Stimulated activated CD8-positive, alpha-beta memory T cell treated with anti-CD3 and anti-CD28 coated beads, Interleukin-12 subunit alpha, Interleukin-12 subunit beta, amount 100 ng/mL, for 1 hour (primary cell): ENCODE measurements at regions not wholly inside any gene's neighbourhood (a gene's known extent, or its start where the extent isn't known, plus 50 kb on each side); places are given as distances from the start of the nearest gene placed in this dataset.
A peak's percentile ranks its signal among the peaks of the same experiment; 100 is the strongest.
"Not testable (repeated sequence)": the region's sequence is repeated elsewhere in the genome, so short reads cannot be mapped to it uniquely, and the experiment has no call there.

Source experiments
- DNase-seq: peaks from one replicate; pipeline ENCODE4 v3.0.0-alpha.2; 2020; ENCODE audit warnings: low read depth

GRCh38 chr1:148264374-148265276, 112.5 kb upstream of the NBPF11 start:
- no peak for DNase-seq

GRCh38 chr1:148263906-148264255, 111.8 kb upstream of the NBPF11 start:
- no peak for DNase-seq

GRCh38 chr1:148263128-148263905, 111.2 kb upstream of the NBPF11 start:
- peak; percentile 27 for DNase-seq

GRCh38 chr1:148261684-148262083, 109.6 kb upstream of the NBPF11 start:
- not testable (repeated sequence) for DNase-seq

GRCh38 chr1:148257886-148258285, 105.8 kb upstream of the NBPF11 start:
- not testable (repeated sequence) for DNase-seq

GRCh38 chr1:148254611-148255429, 102.7 kb upstream of the NBPF11 start:
- not testable (repeated sequence) for DNase-seq

GRCh38 chr1:148253808-148254207, 101.7 kb upstream of the NBPF11 start:
- DNase-seq, result not testable (repeated sequence)

GRCh38 chr1:148248798-148249197, 96.7 kb upstream of the NBPF11 start:
- DNase-seq, result not testable (repeated sequence)

- not testable (repeated sequence) for DNase-seq
Observed at GRCh38 chr1:148246258-148246861, 94.3 kb upstream of the NBPF11 start.

- not testable (repeated sequence) for DNase-seq
Observed at GRCh38 chr1:148245843-148246242, 93.8 kb upstream of the NBPF11 start.

- DNase-seq, result not testable (repeated sequence)
Observed at GRCh38 chr1:148245443-148245842, 93.4 kb upstream of the NBPF11 start.

GRCh38 chr1:148233250-148233649, 81.2 kb upstream of the NBPF11 start:
- not testable (repeated sequence) for DNase-seq

- not testable (repeated sequence) for DNase-seq
Observed at GRCh38 chr1:148228846-148229245, 76.8 kb upstream of the NBPF11 start.

- not testable (repeated sequence) for DNase-seq
Observed at GRCh38 chr1:148222399-148223159, 70.5 kb upstream of the NBPF11 start.

- not testable (repeated sequence) for DNase-seq
Observed at GRCh38 chr1:148221593-148221992, 69.5 kb upstream of the NBPF11 start.

GRCh38 chr1:148219229-148219628, 67.1 kb upstream of the NBPF11 start:
- not testable (repeated sequence) for DNase-seq

- not testable (repeated sequence) for DNase-seq
Observed at GRCh38 chr1:148211191-148211590, 59.1 kb upstream of the NBPF11 start.

- DNase-seq, result not testable (repeated sequence)
Observed at GRCh38 chr1:148210624-148211023, 58.5 kb upstream of the NBPF11 start.

GRCh38 chr1:148210166-148210565, 58.1 kb upstream of the NBPF11 start:
- not testable (repeated sequence) for DNase-seq

GRCh38 chr1:148202013-148202412, 49.9 kb upstream of the NBPF11 start:
- not testable (repeated sequence) for DNase-seq
